Left colon (tissue), 2 donors: ENCODE measurements at regions not wholly inside any gene's neighbourhood (a gene's known extent, or its start where the extent isn't known, plus 50 kb on each side); places are given as distances from the start of the nearest gene placed in this dataset.
"Not testable (repeated sequence)": the region's sequence is repeated elsewhere in the genome, so short reads cannot be mapped to it uniquely, and the experiment has no call there.

Experiments
- ATAC-seq: fragments of 200-7000 bp; cut with Tn5 transposase; one replicate; pipeline ENCODE4 v1.9.1; 2020; ENCODE audit warnings: mild to moderate bottlenecking, moderate library complexity
- DNase-seq, 2 donors: peaks; one replicate each; pipeline ENCODE4 v3.0.0-alpha.2; 2020
- intact Hi-C, 2 donors: fragments of 100-400 bp; cut with DNase I in 1 of 2; cut with micrococcal nuclease in 1 of 2; formaldehyde crosslinking; loops; one replicate each; pipeline versions ENCODE4 v1.11.2 to v1.14.0; 2022; cut with DNase I, micrococcal nuclease
- donor health status: DM: no; HTN: no; CAD: no.
- donor health status: DM: yes; HTN: yes; CAD: no.

GRCh38 chr10:45106236-45106856 is 105.6 kb downstream of the ZNF22 start:
- no peak for ATAC-seq
- intact Hi-C loops = no loop called here
- DNase-seq = no peak

GRCh38 chr10:45111509-45111908 is 110.8 kb downstream of the ZNF22 start:
- ATAC-seq = no peak
- no peak for DNase-seq
- intact Hi-C loops = no loop called here

GRCh38 chr10:45117940-45118339 is 117.2 kb downstream of the ZNF22 start:
- DNase-seq, ATAC-seq, intact Hi-C loops: not testable (repeated sequence)

- intact Hi-C loops = no loop called here
- ATAC-seq (no peak), DNase-seq (no peak)
Observed at GRCh38 chr10:45118929-45119328, 118.2 kb downstream of the ZNF22 start.

GRCh38 chr10:45122180-45122860 is 121.6 kb downstream of the ZNF22 start:
- DNase-seq, ATAC-seq, intact Hi-C loops: not testable (repeated sequence)

- DNase-seq (no peak), ATAC-seq (no peak)
- intact Hi-C loops = no loop called here
Observed at GRCh38 chr10:45135443-45136198, 134.9 kb downstream of the ZNF22 start.

GRCh38 chr10:45136256-45136655 is 135.5 kb downstream of the ZNF22 start:
- ATAC-seq = no peak
- intact Hi-C loops = no loop called here
- DNase-seq = no peak

GRCh38 chr10:45144326-45145070 is 143.8 kb downstream of the ZNF22 start:
- DNase-seq (no peak), ATAC-seq (no peak)

GRCh38 chr10:45145143-45145542 is 144.4 kb downstream of the ZNF22 start:
- DNase-seq, intact Hi-C loops, ATAC-seq: not testable (repeated sequence)

More at GRCh38 chr10:45144326-45145070, 143.8 kb downstream of the ZNF22 start:
- intact Hi-C loops = no loop called here

- DNase-seq (no peak), ATAC-seq (no peak)
- intact Hi-C loops = no loop called here
Observed at GRCh38 chr10:45147000-45147399, 146.3 kb downstream of the ZNF22 start.

- no peak for DNase-seq
- intact Hi-C loops = no loop called here
- no peak for ATAC-seq
Observed at GRCh38 chr10:45150997-45151396, 150.3 kb downstream of the ZNF22 start.

- no peak for DNase-seq
- intact Hi-C loops = no loop called here
- no peak for ATAC-seq
Observed at GRCh38 chr10:45151467-45152214, 150.9 kb downstream of the ZNF22 start.

- DNase-seq (no peak), ATAC-seq (no peak)
- intact Hi-C loops = no loop called here
Observed at GRCh38 chr10:45152726-45153125, 152.0 kb downstream of the ZNF22 start.

- ATAC-seq (no peak), DNase-seq (no peak)
- intact Hi-C loops = no loop called here
Observed at GRCh38 chr10:45154502-45154901, 153.8 kb downstream of the ZNF22 start.

- no peak for ATAC-seq
- no peak for DNase-seq
- intact Hi-C loops = no loop called here
Observed at GRCh38 chr10:45155784-45156183, 155.1 kb downstream of the ZNF22 start.

GRCh38 chr10:45160271-45160670 is 155.1 kb downstream of the OR13A1 start:
- DNase-seq (no peak), ATAC-seq (no peak)
- intact Hi-C loops = no loop called here

GRCh38 chr10:45163315-45163975 is 152.0 kb downstream of the OR13A1 start:
- ATAC-seq (no peak), DNase-seq (no peak)
- intact Hi-C loops = no loop called here

GRCh38 chr10:45175520-45176118 is 139.8 kb downstream of the OR13A1 start:
- intact Hi-C loops, ATAC-seq, DNase-seq: not testable (repeated sequence)
